GM18508 (cell line): ENCODE measurements at regions not wholly inside any gene's neighbourhood (a gene's known extent, or its start where the extent isn't known, plus 50 kb on each side); places are given as distances from the start of the nearest gene placed in this dataset.
A peak's percentile ranks its signal among the peaks of the same experiment; 100 is the strongest.

Experiments used
- ATAC-seq: cut with Tn5 transposase; IDR thresholded peaks from one replicate; pipeline ENCODE4 v1.9.1; 2021; ENCODE audit warnings: moderate number of reproducible peaks; ENCODE audit not compliant: insufficient read depth, unreplicated experiment

DNA sequence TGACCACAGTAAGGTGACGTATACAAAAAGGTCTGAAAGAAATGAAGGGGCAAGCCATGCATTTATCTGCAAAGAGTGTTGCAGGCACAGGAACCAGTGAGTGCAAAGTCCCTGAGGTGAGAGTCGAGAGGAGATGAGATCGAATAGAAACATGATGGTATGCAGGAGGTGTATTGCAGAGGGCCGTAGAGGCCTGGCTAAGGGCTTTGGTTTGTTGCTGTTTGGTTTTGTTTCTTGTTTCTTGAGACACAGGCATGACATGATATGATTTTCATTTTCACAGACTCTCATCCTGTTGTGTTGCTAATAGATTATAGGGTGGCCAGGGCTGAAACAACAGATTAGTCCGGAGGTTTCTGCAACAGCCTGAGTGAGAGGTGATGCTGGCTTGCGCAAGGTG is 80.4 kb downstream of the HSPH1 start:
- no peak for ATAC-seq

DNA sequence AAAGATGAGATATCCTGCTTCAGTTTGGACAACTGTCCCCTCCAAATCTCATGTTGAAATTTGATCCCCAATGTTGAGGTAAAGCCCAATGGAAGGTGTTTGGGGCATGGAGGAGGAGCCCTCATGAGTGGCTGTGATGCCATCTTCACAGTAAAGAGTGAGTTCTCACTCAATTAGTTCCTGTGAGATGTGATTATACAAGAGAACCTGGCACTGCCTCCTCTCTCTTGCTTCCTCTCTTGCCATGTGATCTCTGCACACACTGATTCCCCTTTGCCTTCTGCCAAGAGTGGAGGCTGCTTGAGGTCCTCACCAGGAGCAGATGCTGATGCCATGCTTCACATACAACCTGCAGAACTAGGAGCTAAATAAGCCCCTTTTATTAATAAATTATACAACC is 86.9 kb downstream of the HSPH1 start:
- ATAC-seq, result no peak

DNA sequence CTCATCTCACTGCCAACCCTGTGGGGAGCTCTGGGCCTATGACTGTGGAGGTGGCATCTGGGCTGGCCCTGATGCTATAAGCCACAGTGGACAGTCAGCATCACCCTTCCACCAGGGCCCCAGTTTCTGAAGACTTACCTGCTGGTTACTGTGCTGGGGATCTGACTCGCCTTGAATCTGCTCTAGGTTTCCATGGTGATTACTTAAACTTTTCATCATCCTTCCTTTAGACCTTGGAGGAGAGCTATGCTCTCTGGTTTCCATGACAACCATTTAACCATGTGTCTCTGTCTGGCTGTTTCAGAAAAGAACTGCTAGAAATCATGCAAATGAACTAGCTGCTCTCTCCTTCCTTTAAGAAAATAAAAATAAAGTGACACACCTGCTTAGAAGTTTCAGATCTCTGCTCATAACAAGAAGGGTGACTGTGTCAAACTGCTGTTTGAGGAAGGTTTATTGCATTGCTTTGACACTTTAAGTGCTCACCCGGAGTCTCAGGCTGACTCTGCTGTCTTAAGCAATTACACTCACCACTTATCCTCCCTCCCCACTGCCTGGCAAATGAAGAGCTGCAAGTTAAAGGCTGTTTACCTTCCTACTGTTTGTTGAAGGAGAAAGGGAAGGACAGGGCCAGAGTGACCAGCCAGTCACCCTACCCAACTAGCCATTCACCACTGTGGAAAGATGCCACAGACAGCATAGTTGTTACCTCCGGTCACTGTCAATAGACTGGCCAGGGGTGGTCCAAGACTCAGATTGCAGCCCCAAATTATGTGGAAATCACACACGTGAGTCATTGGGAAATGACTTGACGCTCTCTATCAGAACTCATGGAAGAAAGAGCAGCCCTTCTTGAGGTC is 87.6 kb downstream of the HSPH1 start:
- peak; percentile 87 for ATAC-seq

DNA sequence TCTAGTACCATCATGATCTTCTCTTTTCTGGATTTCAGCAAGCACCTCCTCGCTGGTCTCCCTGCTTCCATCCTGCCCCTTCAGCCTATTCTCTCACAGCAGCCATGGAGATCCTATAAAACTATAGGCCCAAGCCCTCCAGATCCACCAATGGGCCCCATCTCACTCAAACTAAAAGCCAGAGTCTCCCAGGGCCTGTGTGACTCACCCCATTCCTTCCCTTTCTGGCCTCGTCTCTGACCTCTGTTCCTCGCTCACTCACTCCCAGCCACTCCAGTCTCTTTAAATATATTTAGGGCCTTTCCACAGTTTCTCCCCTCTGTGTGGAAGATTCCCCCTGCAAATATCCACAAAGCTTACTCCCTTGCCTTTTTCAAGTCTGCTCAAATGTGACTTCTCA is 89.7 kb downstream of the HSPH1 start:
- ATAC-seq, result no peak

DNA sequence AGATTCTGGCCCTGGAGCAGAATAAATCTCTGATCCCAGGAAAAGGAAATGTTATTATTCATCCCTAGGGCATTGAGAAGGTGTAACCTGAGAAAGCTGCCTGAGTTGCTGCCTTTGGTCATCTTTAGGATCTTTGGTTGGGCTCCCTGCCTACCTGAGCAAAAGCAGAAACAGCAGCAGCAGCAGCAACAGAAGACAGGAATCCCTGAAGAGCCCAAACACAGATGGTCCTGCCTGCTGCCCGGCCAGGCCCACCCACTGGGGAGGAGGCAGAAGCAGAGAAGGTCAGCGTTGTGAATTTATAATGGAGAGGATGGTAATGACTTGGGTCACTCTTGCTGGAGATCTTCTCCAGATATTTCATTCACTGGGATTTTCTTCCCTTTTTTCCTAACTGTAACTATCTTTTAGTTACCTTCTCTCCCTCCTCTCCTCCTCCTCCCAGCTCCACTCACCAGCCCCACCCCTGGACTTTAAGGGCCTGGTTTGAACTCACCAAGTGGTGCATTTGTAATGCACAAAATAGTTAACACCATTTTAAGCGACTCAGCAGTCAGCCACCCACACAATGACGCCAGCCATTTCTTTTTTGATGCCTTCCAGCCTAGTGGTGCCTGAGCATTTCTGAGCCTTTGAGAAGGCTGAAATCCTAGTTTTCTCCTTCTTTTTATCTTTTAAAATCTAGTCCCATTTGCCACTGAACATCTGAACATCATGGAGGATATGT is 91.7 kb downstream of the HSPH1 start:
- ATAC-seq, result no peak

DNA sequence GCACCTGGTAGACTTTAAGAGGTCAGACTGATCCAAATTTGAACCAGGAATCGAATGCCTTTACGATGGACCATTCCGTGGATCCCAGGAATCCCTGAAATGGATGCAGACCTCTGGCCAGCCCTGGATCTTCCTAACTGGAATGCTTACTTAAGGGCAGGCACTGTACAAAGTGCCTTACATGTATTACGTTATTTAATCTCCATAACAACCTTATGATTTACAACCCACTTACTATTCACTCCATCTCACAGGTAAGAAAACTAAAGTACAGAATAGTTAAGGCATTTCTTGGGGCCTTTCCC is 93.6 kb downstream of the HSPH1 start:
- no peak for ATAC-seq

DNA sequence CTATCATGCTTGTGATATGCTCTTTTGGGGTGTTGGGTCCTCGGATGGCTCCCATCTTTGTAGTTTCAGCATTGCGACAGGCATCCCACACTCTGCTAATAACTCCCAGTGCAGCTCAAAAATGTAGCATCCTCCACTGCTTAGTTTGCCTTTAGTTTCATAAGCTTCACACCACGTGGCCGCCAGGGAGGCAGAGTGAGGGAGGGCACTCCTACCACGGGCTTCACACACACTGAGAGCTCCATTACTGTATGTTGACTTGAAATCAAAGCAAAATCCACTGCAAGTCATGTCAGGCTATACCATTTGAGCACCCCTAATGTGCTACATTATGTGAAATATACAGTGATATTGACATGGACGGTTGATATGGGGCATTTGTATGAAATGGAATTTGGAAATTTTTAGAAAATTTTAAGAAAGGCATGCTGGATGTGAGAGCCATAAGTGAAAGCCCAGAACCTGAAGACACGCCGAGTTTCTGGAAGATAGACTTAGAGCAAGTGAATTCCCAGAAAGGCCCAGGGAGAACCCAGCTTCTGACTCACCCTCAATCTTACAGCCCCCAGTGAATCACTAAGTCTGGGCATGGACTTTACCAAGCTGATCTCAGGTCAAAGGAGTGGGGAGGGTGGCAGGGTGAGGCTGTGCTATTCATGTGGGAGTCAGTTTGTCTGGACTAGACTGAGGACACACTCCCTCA is 94.1 kb downstream of the HSPH1 start:
- no peak for ATAC-seq

DNA sequence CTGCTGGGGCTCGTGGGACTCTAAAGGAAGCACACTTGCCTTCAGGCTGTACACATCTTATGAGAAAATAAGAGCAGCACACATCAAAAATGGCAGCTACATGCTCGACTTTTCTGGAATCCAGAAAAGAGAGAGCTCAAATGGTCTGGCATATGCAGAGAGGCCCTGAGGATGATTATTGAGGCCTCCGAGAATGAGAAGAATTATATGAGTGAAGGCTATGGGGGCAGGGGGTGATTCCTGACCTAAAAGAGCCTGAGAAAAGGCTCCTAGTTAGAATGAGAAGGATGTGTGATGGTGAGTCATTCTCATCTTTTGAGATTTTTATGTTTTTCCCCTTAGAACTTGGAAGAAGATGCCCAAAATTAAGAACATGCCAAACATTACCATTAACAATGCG is 97.1 kb downstream of the HSPH1 start:
- ATAC-seq, result no peak

DNA sequence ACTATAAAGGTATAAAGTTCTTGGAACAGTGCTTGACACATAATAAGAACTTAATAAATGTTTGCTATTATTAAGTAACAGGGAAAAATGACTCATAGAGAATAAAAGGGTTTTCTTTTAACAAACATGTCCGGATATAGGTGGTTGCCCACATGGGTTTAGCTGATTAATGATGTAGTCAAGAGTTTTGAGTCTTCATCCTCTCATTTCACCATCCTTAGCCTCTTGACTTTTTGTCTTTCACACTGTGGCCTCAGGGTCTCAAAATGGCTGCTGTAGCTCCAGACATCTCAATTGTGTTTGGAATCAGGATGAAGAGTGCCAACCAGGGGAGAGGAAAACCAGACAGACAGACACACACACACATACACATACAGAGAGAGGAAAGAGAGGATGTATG is 97.9 kb downstream of the HSPH1 start:
- ATAC-seq, result no peak

DNA sequence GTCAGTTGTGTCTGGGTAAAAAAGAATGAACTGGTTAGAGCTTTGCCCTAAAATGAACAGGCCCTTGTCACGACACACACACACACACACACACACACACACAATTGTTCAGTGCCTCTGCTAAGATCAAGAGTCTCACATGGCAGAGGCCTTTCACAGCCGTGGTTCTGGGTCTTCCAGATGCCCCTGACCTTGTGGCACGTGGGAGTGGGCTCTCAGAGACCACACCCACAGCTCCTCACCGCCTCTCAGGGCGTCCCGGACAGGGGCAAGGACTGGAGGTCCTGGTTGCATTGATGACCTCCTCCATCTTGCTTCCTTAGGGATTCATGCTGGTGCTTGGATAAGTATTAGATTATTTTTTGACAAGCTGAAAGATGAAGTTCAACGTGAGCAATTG is 101.0 kb downstream of the HSPH1 start:
- ATAC-seq, result no peak

DNA sequence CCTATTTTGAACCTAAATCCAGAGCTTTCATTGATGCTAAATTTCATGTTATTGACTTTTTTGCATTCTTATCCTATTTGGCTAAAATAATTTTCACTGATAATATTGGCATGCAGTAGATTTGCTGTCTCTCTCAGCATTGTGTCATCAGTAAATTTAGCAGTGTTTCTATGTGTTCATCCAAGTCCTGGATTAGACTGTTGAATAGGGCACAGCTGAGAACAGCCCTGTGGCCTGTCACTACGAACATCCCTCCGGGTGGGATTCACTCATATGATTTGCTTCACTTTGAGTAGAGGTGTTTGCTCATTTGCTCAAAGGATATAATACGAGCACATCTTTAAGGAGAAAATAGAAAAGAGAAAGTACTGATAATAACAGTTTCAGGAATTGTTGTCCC is 101.5 kb downstream of the HSPH1 start:
- ATAC-seq, result no peak

DNA sequence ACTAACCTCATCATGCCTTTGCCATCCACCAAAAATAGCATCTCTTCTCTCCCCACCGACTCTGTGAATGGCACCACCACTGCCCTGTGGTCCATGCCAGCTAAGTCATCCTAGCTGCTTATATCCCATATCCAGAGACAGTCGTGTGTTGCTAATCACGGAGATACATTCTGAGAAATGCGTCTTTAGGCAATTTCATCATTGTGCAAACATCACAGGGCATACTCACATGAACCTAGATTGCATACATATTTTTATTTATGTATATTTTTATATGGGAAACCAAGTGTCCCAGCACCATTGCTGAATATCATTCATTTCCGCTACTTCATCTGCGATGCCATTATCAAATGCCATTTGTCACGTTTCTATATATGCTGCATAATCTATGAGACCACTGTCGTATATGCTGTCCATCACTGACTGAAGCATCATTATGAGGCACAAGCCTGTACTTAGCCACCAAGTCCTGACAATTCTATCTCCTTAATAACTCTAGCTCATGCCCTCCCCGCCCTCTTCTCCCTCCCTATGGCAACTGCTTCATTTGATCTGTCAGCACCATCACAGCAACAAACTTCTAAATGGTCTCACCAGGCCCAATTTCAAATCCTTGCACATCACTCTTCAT is 104.2 kb downstream of the HSPH1 start:
- no peak for ATAC-seq

DNA sequence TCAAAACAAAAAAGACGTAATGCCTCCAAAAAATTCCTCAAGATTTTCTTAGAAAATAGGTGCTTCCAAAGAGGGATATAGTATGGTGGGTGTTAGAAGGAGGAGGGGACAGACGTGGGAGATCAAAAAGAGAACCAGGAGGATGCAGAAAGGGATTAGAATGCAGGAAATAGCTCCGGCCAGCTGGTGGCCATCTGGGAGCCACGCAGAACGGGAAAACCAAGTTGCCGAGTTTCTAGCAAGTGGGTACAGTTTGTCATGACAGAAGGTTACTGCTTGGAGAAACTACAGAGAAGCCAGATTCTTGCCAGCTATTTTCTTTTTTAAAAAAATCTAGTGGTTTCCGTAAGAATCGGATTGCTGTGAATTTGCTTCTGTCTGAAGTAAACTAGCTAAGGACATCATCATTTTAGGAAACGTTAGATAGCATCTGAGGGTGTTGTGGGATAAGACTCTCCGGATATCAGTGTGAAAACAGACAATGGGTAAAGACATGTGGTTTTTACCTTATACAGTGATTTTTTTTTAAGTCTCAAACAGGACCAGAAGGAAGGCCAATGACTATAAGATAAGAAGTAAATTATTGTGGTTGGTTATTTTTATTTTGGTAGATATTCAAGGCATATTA is 104.9 kb downstream of the HSPH1 start:
- ATAC-seq, result no peak

DNA sequence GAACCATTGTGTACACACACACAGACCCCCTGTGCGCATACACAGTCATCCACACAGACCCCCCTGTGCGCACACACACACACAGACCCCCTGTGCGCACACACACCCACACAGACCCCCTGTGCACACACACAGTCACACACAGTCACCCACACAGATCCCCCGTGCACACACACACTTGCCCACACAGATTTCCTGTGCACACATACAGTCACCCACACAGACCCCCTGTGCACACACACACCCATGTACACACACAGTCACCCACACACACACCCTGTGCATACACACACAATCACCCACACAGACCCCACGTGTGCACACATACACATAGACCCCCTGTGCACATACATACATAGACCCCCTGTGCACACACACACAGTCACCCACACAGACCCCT is 106.1 kb downstream of the HSPH1 start:
- ATAC-seq, result no peak

DNA sequence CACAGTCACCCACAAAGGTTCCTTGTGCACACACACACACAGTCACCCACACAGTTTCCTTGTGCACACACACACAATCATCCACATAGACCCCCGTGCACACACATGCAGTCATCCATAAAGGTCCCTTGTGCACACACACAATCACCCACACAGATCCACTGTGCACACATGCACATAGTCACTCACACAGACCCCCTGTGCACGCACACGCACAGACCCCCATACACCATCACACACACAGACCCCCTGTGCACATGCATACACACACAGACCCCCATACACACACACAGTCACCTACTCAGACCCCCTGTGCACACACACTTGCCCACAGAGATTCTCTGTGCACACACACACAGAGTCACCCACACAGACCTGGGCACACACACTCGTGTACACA is 107.1 kb downstream of the HSPH1 start:
- no peak for ATAC-seq

DNA sequence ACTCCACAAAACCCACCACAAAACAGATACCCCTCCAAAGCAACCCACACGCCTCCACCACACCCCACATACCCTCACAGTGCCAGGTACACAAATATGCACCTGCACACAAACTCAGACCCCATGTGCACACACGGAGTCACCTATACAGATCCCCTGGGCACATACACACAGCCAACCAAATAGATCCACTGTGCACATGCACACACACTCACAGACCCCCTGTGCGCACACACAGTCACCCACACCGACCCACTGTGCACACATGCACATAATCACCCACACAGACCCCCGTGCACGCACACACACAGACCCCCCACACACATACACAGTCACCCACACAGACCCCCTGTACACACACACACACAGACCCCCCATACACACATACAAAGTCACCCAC is 107.8 kb downstream of the HSPH1 start:
- ATAC-seq, result no peak

DNA sequence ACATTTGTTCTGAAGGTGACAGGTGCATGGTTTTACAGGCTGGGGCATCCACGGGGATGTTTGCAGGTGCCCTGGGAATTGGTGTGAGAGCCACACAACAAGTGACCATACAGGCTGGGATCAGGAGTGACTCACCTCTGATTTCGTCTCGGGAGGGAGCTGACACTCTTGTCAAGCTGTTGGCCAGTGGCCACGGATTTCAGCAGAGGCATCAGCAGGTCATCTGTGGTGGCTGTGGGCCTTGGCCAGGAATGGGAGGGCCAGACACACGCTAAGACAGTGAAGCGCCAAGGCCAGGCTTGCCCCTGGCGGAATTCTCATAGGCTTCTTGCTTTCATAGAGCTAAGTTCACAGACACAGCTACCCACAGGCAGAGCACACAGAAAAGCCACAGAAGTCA is 108.6 kb downstream of the HSPH1 start:
- no peak for ATAC-seq

DNA sequence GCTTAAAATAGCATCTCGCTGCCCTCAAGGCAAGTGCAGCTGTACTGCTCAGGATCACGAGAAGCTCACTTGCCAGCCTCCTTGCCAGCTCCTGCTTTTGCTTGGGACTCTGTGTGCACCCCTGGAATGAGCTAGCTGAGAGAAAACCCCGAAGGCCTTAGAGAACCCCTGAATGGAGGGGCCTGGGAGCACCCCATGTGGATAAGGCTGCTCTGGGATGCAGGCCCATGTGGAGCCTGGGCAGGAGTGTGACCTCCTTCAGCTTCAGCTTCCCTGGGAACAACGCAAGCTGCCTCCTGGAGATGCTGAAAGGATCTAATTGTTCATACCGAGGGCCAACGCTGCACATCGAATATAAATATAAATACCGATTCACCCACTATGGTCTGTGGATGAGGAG is 109.2 kb downstream of the HSPH1 start:
- ATAC-seq, result no peak

DNA sequence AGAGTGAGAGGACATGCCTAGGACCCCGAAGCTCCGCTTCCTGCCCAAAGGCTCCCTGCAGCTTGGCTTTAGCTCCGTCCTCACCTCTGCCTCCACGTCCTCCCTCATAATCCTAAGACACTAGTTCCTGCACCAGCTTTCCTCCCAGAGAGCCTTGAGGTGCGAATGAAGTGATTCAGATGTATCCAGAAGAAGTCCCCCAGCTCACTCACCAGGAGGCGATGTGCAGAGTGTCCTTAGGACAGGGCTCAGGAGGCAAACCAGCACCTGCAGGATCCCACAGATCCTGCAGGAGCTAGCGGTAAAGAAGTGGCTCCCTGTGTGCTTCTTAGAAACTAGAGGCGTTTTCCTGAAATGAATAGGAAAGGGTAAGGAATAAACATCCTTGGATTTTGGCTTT is 109.7 kb downstream of the HSPH1 start:
- ATAC-seq, result no peak
